SK-N-SH (cell line): ENCODE measurements at regions not wholly inside any gene's neighbourhood (a gene's known extent, or its start where the extent isn't known, plus 50 kb on each side); places are given as distances from the start of the nearest gene placed in this dataset.

Source experiments
- CTCF ChIA-PET: fragments of 300-600, 350-600 bp; formaldehyde crosslinking; extraction: SDS; loops from one replicate; lab custom pipeline; 2021; lab: Yijun Ruan, JAX
- POLR2A ChIA-PET: fragments of 350-600 bp; sonication (Branson Sonifier 250); formaldehyde crosslinking; extraction: SDS; loops from one replicate; lab custom pipeline; 2020; ENCODE audit warnings: antibody characterized with exemption, inconsistent platforms; lab: Yijun Ruan, JAX
- DNase-seq: peaks from one replicate; pipeline ENCODE4 v3.0.0; 2012
- H2AFZ ChIP-seq: fragments of 200-600 bp; sonication (generic); 2 replicates; pipeline ENCODE4 v1.8.1; 2016; ENCODE audit warnings: antibody characterized with exemption, mild to moderate bottlenecking, low read depth
- H3F3A ChIP-seq: fragments of 200-600 bp; sonication (generic); replicated peaks from 2 replicates; pipeline ENCODE3; 2016; ENCODE audit warnings: antibody characterized with exemption, mild to moderate bottlenecking; ENCODE audit not compliant: insufficient read depth
- H3K27ac ChIP-seq, 2 experiments: fragments of 200-500 bp in 1 of 2; fragments of 200-600 bp in 1 of 2; sonication (Bioruptor generic) in 1 of 2; sonication (generic), shearing (Covaris generic) in 1 of 2; 2 replicates each; pipeline versions ENCODE4 v1.5.1 to v1.6.1; 2014 to 2016; ENCODE audit warnings: low read depth in 2 of 2, inconsistent platforms in 1 of 2, low read length in 1 of 2, mild to moderate bottlenecking in 1 of 2, mixed read lengths in 1 of 2
- H3K27me3 ChIP-seq: fragments of 200-600 bp; sonication (generic), shearing (Covaris generic); 2 replicates; pipeline ENCODE4 v1.6.1; 2016; ENCODE audit warnings: mixed run types; ENCODE audit not compliant: insufficient read depth
- H3K36me3 ChIP-seq, 2 experiments: fragments of 200-500 bp in 1 of 2; fragments of 200-600 bp in 1 of 2; sonication (Bioruptor generic) in 1 of 2; sonication (generic) in 1 of 2; replicated peaks in 1 of 2; 2 replicates each; pipeline versions ENCODE3 to v1.5.1; 2014 to 2016; ENCODE audit warnings: low read length in 1 of 2, mild to moderate bottlenecking in 1 of 2; ENCODE audit not compliant: insufficient read depth in 2 of 2, control insufficient read depth in 1 of 2
- H3K4me1 ChIP-seq, 2 experiments: fragments of 200-500 bp in 1 of 2; fragments of 200-600 bp in 1 of 2; sonication (Bioruptor generic) in 1 of 2; sonication (generic), shearing (Covaris generic) in 1 of 2; 2 replicates each; pipeline versions ENCODE4 v1.5.1 to v1.6.1; 2014 to 2016; ENCODE audit warnings: low read depth in 1 of 2, low read length in 1 of 2, mixed run types in 1 of 2; ENCODE audit not compliant: insufficient read depth in 2 of 2, control insufficient read depth in 1 of 2
- H3K4me2 ChIP-seq: fragments of 200-600 bp; sonication (generic), shearing (Covaris generic); 2 replicates; pipeline ENCODE4 v1.6.1; 2017; ENCODE audit warnings: mixed run types
- H3K4me3 ChIP-seq, 2 experiments: fragments of 200-500 bp in 1 of 2; fragments of 200-600 bp in 1 of 2; sonication (Bioruptor generic) in 1 of 2; sonication (generic), shearing (Covaris generic) in 1 of 2; 2 replicates each; pipeline versions ENCODE4 v1.5.1 to v1.8.1; 2014 to 2016; ENCODE audit warnings: low read depth in 2 of 2, inconsistent platforms in 1 of 2, low read length in 1 of 2, mild to moderate bottlenecking in 1 of 2, mixed read lengths in 1 of 2, moderate library complexity in 1 of 2
- H3K79me2 ChIP-seq: fragments of 200-600 bp; sonication (generic); 2 replicates; pipeline ENCODE4 v1.8.1; 2017; ENCODE audit warnings: mild to moderate bottlenecking; ENCODE audit not compliant: insufficient read depth
- H3K9ac ChIP-seq: fragments of 200-600 bp; sonication (generic); 2 replicates; pipeline ENCODE4 v1.6.1; 2017; ENCODE audit warnings: mixed run types
- H3K9me2 ChIP-seq: fragments of 200-600 bp; sonication (generic); 2 replicates; pipeline ENCODE4 v1.6.1; 2017; ENCODE audit warnings: mixed run types
- H3K9me3 ChIP-seq: fragments of 200-600 bp; sonication (generic); 2 replicates; pipeline ENCODE4 v1.6.1; 2017; ENCODE audit warnings: mixed run types, mild to moderate bottlenecking, moderate library complexity
- H4K20me1 ChIP-seq: fragments of 200-600 bp; sonication (generic); 2 replicates; pipeline ENCODE4 v1.6.1; 2017; ENCODE audit warnings: mild to moderate bottlenecking, mixed run types; ENCODE audit not compliant: insufficient read depth
- CHD2 ChIP-seq: fragments of 150-350 bp; IDR thresholded peaks from 2 replicates; pipeline ENCODE4 v1.6.1; 2018; ENCODE audit warnings: low read length; ENCODE audit not compliant: partially characterized antibody
- EZH2phosphoT487 ChIP-seq: fragments of 200-600 bp; sonication (generic); IDR thresholded peaks from 2 replicates; pipeline ENCODE4 v1.6.1; 2017; ENCODE audit warnings: low read depth, mixed run types, mild to moderate bottlenecking, antibody characterized with exemption, moderate library complexity, borderline replicate concordance
- FOSL2 ChIP-seq: IDR thresholded peaks from 2 replicates; pipeline ENCODE4 v1.4.0; 2012; ENCODE audit warnings: low read depth, mild to moderate bottlenecking, moderate library complexity, borderline replicate concordance
- FOXJ3 ChIP-seq: sonication (generic); formaldehyde crosslinking; IDR thresholded peaks from 2 replicates; pipeline ENCODE4 v1.5.1; 2020; ENCODE audit warnings: mild to moderate bottlenecking, missing genetic modification reagents
- GABPA ChIP-seq: IDR thresholded peaks from 2 replicates; pipeline ENCODE4 v1.4.0; 2012; ENCODE audit warnings: low read depth, mild to moderate bottlenecking
- MEF2A ChIP-seq: IDR thresholded peaks from 2 replicates; pipeline ENCODE4 v1.4.0; 2012; ENCODE audit warnings: low read depth, borderline replicate concordance
- NRF1 ChIP-seq: IDR thresholded peaks from 2 replicates; pipeline ENCODE4 v1.6.1; 2012; ENCODE audit warnings: low read depth, mild to moderate bottlenecking, low read length
- POLR2AphosphoS5 ChIP-seq: IDR thresholded peaks from 2 replicates; pipeline ENCODE4 v1.6.1; 2012; ENCODE audit warnings: low read depth, low read length
- SIN3A ChIP-seq: IDR thresholded peaks from 2 replicates; pipeline ENCODE4 v1.6.1; 2012; ENCODE audit warnings: low read depth, mild to moderate bottlenecking, low read length, moderate library complexity, borderline replicate concordance
- SMC3 ChIP-seq: IDR thresholded peaks from 2 replicates; pipeline ENCODE4 v1.6.1; 2012; ENCODE audit warnings: low read depth, low read length, improper control_type of control experiment
- TAF1 ChIP-seq: IDR thresholded peaks from 2 replicates; pipeline ENCODE4 v1.6.1; 2012; ENCODE audit warnings: low read depth, mild to moderate bottlenecking, low read length, moderate library complexity, borderline replicate concordance
- TEAD4 ChIP-seq: IDR thresholded peaks from 2 replicates; pipeline ENCODE4 v1.4.0; 2012; ENCODE audit warnings: mild to moderate bottlenecking, borderline replicate concordance; ENCODE audit not compliant: insufficient read depth
- ZBTB33 ChIP-seq: IDR thresholded peaks from 2 replicates; pipeline ENCODE4 v1.4.0; 2012; ENCODE audit warnings: low read depth, borderline replicate concordance
- WGBS: methylation state at CpG from one replicate; pipeline ENCODE4 v1.1.6; 2017; ENCODE audit warnings: low lambda C conversion rate; 5-methylcytosine and 5-hydroxymethylcytosine counted together
- TF ChIP-seq, protein P1 (sequence below): IDR thresholded peaks from 2 replicates; pipeline ENCODE4 v1.6.1; 2012; ENCODE audit warnings: mild to moderate bottlenecking, low read depth, low read length, moderate library complexity
- TF ChIP-seq, protein P2 (sequence below): IDR thresholded peaks from 2 replicates; pipeline ENCODE4 v1.4.0; 2012; ENCODE audit warnings: low read depth

DNA sequence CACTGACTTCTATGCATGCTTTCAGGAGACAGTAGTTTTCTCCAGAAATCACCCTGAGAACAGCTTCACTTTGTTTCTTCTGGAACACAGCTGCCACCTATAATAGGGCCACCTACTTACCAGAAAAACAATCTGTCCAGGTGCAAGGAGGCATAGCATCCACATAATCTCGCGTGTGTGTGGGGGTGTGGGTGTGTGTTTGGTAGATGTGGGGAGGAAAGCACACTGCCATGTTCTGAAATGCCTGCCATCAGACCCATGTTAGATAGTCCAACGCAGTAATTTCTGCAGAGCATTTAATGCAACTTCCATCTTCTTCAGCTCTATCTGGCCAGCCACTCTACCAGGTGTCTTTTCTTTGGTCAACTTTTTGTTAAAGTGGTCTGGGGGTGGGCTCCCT is 102.9 kb downstream of the ACER2 start:
- H3K27me3 ChIP-seq: no peaks in the 10 kb centered on the region
- H3K4me1 ChIP-seq: no peaks in the 10 kb centered on the region; a peak in 1 of 4 replicates
- H3K9ac ChIP-seq: no peak overlapping the region
- no peaks in the 10 kb centered on the region for H3K36me3 ChIP-seq
- 51% methylated on average over 3 of the region's 3 CpGs for WGBS
- H3K4me2 ChIP-seq: no peak overlapping the region
- no peaks in the 10 kb centered on the region for H3K9me2 ChIP-seq
- no peak for TF ChIP-seq POLR2AphosphoS5
- TF ChIP-seq ZBTB33: no peak
- TF ChIP-seq TEAD4: no peak
- TF ChIP-seq, protein P1, sequence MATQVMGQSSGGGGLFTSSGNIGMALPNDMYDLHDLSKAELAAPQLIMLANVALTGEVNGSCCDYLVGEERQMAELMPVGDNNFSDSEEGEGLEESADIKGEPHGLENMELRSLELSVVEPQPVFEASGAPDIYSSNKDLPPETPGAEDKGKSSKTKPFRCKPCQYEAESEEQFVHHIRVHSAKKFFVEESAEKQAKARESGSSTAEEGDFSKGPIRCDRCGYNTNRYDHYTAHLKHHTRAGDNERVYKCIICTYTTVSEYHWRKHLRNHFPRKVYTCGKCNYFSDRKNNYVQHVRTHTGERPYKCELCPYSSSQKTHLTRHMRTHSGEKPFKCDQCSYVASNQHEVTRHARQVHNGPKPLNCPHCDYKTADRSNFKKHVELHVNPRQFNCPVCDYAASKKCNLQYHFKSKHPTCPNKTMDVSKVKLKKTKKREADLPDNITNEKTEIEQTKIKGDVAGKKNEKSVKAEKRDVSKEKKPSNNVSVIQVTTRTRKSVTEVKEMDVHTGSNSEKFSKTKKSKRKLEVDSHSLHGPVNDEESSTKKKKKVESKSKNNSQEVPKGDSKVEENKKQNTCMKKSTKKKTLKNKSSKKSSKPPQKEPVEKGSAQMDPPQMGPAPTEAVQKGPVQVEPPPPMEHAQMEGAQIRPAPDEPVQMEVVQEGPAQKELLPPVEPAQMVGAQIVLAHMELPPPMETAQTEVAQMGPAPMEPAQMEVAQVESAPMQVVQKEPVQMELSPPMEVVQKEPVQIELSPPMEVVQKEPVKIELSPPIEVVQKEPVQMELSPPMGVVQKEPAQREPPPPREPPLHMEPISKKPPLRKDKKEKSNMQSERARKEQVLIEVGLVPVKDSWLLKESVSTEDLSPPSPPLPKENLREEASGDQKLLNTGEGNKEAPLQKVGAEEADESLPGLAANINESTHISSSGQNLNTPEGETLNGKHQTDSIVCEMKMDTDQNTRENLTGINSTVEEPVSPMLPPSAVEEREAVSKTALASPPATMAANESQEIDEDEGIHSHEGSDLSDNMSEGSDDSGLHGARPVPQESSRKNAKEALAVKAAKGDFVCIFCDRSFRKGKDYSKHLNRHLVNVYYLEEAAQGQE: no peak
- TF ChIP-seq FOSL2: no peak
- TF ChIP-seq CHD2: no peak
- TF ChIP-seq FOXJ3: no peak
- TF ChIP-seq SMC3: no peak
- H4K20me1 ChIP-seq: no peaks in the 10 kb centered on the region
- no peak overlapping the region for H2AFZ ChIP-seq
- H3K9me3 ChIP-seq: no peaks in the 10 kb centered on the region
- no peak overlapping the region for H3K4me3 ChIP-seq
- no peak for DNase-seq
- no peaks in the 10 kb centered on the region for H3K79me2 ChIP-seq
- ChIA-PET CTCF (interaction anchor here (1.0 to 1.5 kb wide), 3 partner anchors 16 to 1430 kb away, joined by 3 to 4 read pairs (median 3); no protein-coding TSS in a partner anchor), POLR2A (no interaction called here)
- H3K27ac ChIP-seq: no peak overlapping the region
- H3F3A ChIP-seq: no peaks in the 10 kb centered on the region

DNA sequence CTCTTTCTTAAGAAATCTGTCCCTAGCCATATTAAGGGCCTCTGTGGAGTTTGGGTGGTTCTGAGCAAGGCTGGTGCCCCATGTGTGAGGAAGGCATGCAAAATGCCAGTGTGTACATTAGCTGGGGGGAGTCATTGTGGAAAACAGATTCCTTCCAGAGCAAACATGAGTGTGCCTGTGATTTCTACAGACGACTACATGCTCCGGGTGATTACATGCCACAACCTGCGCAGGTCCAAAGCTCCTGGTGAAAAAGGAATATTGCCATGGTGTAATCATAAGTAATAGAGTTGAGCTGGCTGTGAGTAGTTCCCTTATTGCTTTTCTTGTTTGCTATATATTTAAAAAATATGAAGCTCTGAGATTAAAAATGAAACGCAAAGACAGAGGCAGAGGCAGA is 102.1 kb downstream of the ACER2 start:
- Histone ChIP-seq H3K9me2 (no peaks in the 10 kb centered on the region), H4K20me1 (no peaks in the 10 kb centered on the region), H3F3A (no peaks in the 10 kb centered on the region), H3K4me2 (no peak overlapping the region), H3K4me1 (no peaks in the 10 kb centered on the region; a peak in 1 of 4 replicates), H3K27ac (no peak overlapping the region), H3K36me3 (no peaks in the 10 kb centered on the region), H3K9ac (no peak overlapping the region), H3K27me3 (no peaks in the 10 kb centered on the region), H3K4me3 (no peak overlapping the region), H2AFZ (no peak overlapping the region), H3K9me3 (no peaks in the 10 kb centered on the region), H3K79me2 (no peaks in the 10 kb centered on the region)
- ChIA-PET CTCF (interaction anchor here (0.8 to 2.8 kb wide), 4 partner anchors 15 to 46 kb away, joined by 3 to 9 read pairs (median 4); no protein-coding TSS in a partner anchor), POLR2A (no interaction called here)
- WGBS: 47% methylated on average over 4 of the region's 4 CpGs
- DNase-seq: no peak
- TF ChIP-seq TAF1: no peak
- no peak for TF ChIP-seq MEF2A
- TF ChIP-seq, protein P2, sequence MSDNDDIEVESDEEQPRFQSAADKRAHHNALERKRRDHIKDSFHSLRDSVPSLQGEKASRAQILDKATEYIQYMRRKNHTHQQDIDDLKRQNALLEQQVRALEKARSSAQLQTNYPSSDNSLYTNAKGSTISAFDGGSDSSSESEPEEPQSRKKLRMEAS: no peak
- TF ChIP-seq EZH2phosphoT487: no peak
- no peak for TF ChIP-seq ZBTB33
- no peak for TF ChIP-seq GABPA
- TF ChIP-seq, protein P1: no peak
- TF ChIP-seq FOSL2: no peak
- no peak for TF ChIP-seq NRF1
- TF ChIP-seq SIN3A: no peak
